Smooth muscle cell (in vitro differentiated cells): ENCODE measurements at regions not wholly inside any gene's neighbourhood (a gene's known extent, or its start where the extent isn't known, plus 50 kb on each side); places are given as distances from the start of the nearest gene placed in this dataset.

Experiments
- DNase-seq: peaks from one replicate; lab custom pipeline; 2025; ENCODE audit not compliant: unreplicated experiment; lab: John Stamatoyannopoulos, UW
- H2AFZ ChIP-seq: fragments of 200-600 bp; sonication (generic); 2 replicates; pipeline ENCODE4 v1.6.0; 2016; ENCODE audit warnings: antibody characterized with exemption, low read depth, mild to moderate bottlenecking
- H3F3A ChIP-seq: fragments of 200-600 bp; sonication (generic); 2 replicates; pipeline ENCODE4 v1.6.0; 2017; ENCODE audit warnings: antibody characterized with exemption, low read depth
- H3K27ac ChIP-seq: fragments of 200-600 bp; sonication (generic); 2 replicates; pipeline ENCODE4 v1.5.1; 2016; ENCODE audit warnings: low read depth, mild to moderate bottlenecking
- H3K27me3 ChIP-seq: fragments of 200-600 bp; sonication (generic); 2 replicates; pipeline ENCODE4 v1.6.1; 2016; ENCODE audit warnings: low read depth, mild to moderate bottlenecking
- H3K36me3 ChIP-seq: fragments of 200-600 bp; sonication (generic); 2 replicates; pipeline ENCODE4 v1.5.1; 2016; ENCODE audit warnings: low read depth
- H3K4me1 ChIP-seq: fragments of 200-600 bp; sonication (generic); 2 replicates; pipeline ENCODE4 v1.5.1; 2016; ENCODE audit warnings: low read depth
- H3K4me2 ChIP-seq: fragments of 200-600 bp; sonication (generic); 2 replicates; pipeline ENCODE4 v1.6.0; 2016; ENCODE audit warnings: mild to moderate bottlenecking
- H3K4me3 ChIP-seq: fragments of 200-600 bp; sonication (generic); 2 replicates; pipeline ENCODE4 v1.5.1; 2016; ENCODE audit warnings: mild to moderate bottlenecking
- H3K79me2 ChIP-seq: fragments of 200-600 bp; sonication (generic); 2 replicates; pipeline ENCODE4 v1.6.0; 2016; ENCODE audit warnings: low read depth, mild to moderate bottlenecking
- H3K9ac ChIP-seq: fragments of 200-600 bp; sonication (generic); 2 replicates; pipeline ENCODE4 v1.6.0; 2016; ENCODE audit warnings: low read depth
- H3K9me3 ChIP-seq: fragments of 200-600 bp; sonication (generic); replicated peaks from 2 replicates; pipeline ENCODE4 v1.5.1; 2016; ENCODE audit warnings: low read depth
- H4K20me1 ChIP-seq: fragments of 200-600 bp; sonication (generic); 2 replicates; pipeline ENCODE4 v1.6.0; 2016; ENCODE audit warnings: low read depth
- WGBS: methylation state at CpG from one replicate; pipeline ENCODE4 v1.1.7; 2016; ENCODE audit warnings: low lambda C conversion rate; 5-methylcytosine and 5-hydroxymethylcytosine counted together
- TF ChIP-seq, protein P1 (sequence below): fragments of 200-600 bp; sonication (generic); IDR thresholded peaks from 2 replicates; pipeline ENCODE4 v1.5.1; 2017; ENCODE audit warnings: borderline replicate concordance, mild to moderate bottlenecking, antibody characterized with exemption; ENCODE audit not compliant: insufficient read depth, poor library complexity, severe bottlenecking

DNA sequence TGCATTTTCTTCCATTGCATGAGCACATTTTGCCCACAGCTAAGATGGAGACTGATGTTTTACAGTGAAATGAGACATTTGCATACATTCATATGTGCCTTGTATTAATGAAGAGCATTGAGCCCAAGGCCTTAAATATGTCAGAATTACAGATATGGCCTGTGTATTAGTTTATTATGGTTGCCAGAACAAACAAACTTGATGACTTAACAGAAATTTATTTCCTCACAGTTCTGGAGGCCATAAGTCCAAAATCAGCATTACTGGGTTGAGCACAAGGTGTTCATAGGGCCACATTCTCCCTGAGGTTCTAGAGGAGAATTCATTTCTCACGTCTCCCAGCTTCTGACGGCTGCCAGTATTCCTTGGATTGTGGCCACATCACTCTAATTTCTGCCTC is 302.6 kb upstream of the TGFBR2 start:
- H3K27me3 ChIP-seq = no peaks in the 10 kb centered on the region
- no peaks in the 10 kb centered on the region for H3K4me1 ChIP-seq
- H3K4me2 ChIP-seq = no peak overlapping the region
- no peaks in the 10 kb centered on the region for H3K9me3 ChIP-seq
- 97% methylated on average over 2 of the region's 2 CpGs for WGBS
- H4K20me1 ChIP-seq = no peaks in the 10 kb centered on the region
- H3K9ac ChIP-seq = no peak overlapping the region
- H3K4me3 ChIP-seq = no peak overlapping the region
- no peak overlapping the region for H3K27ac ChIP-seq
- TF ChIP-seq, protein P1, sequence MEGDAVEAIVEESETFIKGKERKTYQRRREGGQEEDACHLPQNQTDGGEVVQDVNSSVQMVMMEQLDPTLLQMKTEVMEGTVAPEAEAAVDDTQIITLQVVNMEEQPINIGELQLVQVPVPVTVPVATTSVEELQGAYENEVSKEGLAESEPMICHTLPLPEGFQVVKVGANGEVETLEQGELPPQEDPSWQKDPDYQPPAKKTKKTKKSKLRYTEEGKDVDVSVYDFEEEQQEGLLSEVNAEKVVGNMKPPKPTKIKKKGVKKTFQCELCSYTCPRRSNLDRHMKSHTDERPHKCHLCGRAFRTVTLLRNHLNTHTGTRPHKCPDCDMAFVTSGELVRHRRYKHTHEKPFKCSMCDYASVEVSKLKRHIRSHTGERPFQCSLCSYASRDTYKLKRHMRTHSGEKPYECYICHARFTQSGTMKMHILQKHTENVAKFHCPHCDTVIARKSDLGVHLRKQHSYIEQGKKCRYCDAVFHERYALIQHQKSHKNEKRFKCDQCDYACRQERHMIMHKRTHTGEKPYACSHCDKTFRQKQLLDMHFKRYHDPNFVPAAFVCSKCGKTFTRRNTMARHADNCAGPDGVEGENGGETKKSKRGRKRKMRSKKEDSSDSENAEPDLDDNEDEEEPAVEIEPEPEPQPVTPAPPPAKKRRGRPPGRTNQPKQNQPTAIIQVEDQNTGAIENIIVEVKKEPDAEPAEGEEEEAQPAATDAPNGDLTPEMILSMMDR = no peak
- DNase-seq = no peak
- H3K36me3 ChIP-seq = no peaks in the 10 kb centered on the region
- no peaks in the 10 kb centered on the region for H3F3A ChIP-seq
- no peaks in the 10 kb centered on the region for H3K79me2 ChIP-seq
- H2AFZ ChIP-seq = no peak overlapping the region

DNA sequence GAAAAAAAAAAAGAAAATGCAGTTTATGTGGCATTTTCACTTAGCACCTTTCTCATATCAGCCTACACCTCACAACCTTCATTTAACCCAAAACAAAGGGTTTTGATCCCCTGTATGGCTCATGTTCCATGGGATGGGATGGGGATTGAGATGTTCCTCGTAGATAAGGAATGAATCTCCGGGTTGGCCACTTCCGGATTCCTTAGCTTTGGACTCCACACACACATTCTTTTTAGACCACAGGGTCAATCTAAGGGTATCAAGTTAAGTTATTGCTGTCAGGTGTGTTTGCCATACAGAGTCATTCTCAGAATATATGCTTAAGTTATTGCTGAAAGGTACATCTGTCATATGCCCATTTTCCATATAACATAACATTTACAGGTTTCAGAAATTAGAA is 301.4 kb upstream of the TGFBR2 start:
- no peaks in the 10 kb centered on the region for H3K36me3 ChIP-seq
- H3K4me1 ChIP-seq = no peaks in the 10 kb centered on the region
- no peaks in the 10 kb centered on the region for H4K20me1 ChIP-seq
- TF ChIP-seq, protein P1 = no peak
- no peak overlapping the region for H3K9ac ChIP-seq
- H3K79me2 ChIP-seq = no peaks in the 10 kb centered on the region
- H3K4me3 ChIP-seq = no peak overlapping the region
- no peak for DNase-seq
- no peak overlapping the region for H3K4me2 ChIP-seq
- WGBS = 79% methylated on average over 3 of the region's 3 CpGs
- no peaks in the 10 kb centered on the region for H3F3A ChIP-seq
- H3K27me3 ChIP-seq = no peaks in the 10 kb centered on the region
- no peak overlapping the region for H2AFZ ChIP-seq
- H3K27ac ChIP-seq = no peak overlapping the region
- no peaks in the 10 kb centered on the region for H3K9me3 ChIP-seq

DNA sequence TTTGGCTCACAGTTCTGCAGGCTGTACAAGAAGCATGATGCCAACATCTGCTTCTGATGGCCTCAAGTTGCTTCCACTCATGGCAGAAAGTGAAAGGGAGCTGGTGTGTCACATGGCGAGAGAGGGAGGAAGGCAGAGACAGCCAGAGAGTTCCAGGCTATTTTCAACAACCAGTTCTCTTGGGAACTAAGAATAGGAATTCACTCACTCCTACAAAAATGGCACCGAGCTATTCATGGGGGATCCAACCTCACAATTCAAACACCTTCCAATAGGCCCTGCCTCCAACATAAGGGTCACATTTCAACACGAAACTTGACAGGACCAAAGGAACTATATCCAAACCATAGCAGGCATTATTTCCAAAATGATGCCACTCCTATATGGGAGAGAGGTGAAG is 299.5 kb upstream of the TGFBR2 start:
- no peaks in the 10 kb centered on the region for H3F3A ChIP-seq
- no peaks in the 10 kb centered on the region for H3K27me3 ChIP-seq
- H3K79me2 ChIP-seq = no peaks in the 10 kb centered on the region
- DNase-seq = no peak
- no peaks in the 10 kb centered on the region for H3K36me3 ChIP-seq
- TF ChIP-seq, protein P1 = no peak
- no peak overlapping the region for H3K9ac ChIP-seq
- no peak overlapping the region for H3K4me2 ChIP-seq
- H4K20me1 ChIP-seq = no peaks in the 10 kb centered on the region
- no peaks in the 10 kb centered on the region for H3K4me1 ChIP-seq
- no peak overlapping the region for H3K27ac ChIP-seq
- no peak overlapping the region for H2AFZ ChIP-seq
- 94% methylated on average over 3 of the region's 3 CpGs for WGBS
- H3K9me3 ChIP-seq = no peaks in the 10 kb centered on the region
- H3K4me3 ChIP-seq = no peak overlapping the region

DNA sequence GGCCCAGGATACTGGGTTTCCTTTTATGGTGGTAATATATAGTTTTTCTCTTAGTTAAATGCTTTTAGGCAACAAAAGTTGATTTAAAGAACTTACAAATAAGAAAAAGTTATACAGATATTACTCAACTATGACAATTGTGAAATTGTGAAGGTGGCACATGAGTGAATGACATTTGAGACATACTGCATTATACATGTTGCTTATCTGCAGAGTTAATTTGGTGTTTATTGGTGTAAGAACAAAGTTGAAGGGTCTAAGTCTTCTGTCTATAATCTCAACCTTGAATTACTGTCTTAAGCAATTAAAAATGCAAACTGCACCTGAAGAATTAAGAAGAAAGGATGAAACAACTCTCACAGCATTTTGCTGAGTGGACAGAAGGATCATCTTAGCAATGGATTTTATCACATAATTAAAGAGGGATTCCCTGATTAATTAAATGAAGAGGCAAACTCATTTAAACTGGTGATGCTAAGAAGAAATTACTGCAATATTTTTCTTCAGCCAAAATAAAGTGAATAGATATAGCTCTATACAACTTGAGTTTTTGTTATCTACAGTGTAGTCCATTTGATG is 298.9 kb upstream of the TGFBR2 start:
- no peaks in the 10 kb centered on the region for H4K20me1 ChIP-seq
- H2AFZ ChIP-seq = no peak overlapping the region
- TF ChIP-seq, protein P1 = no peak
- H3K36me3 ChIP-seq = no peaks in the 10 kb centered on the region
- no peak overlapping the region for H3K27ac ChIP-seq
- H3K4me2 ChIP-seq = no peak overlapping the region
- H3K79me2 ChIP-seq = no peaks in the 10 kb centered on the region
- no peaks in the 10 kb centered on the region for H3K27me3 ChIP-seq
- no peak for DNase-seq
- H3K9me3 ChIP-seq = no peaks in the 10 kb centered on the region
- no peak overlapping the region for H3K9ac ChIP-seq
- no peak overlapping the region for H3K4me3 ChIP-seq
- no peaks in the 10 kb centered on the region for H3K4me1 ChIP-seq
- no peaks in the 10 kb centered on the region for H3F3A ChIP-seq
